ENCODE measurements at regions not wholly inside any gene's neighbourhood (a gene's known extent, or its start where the extent isn't known, plus 50 kb on each side); places are given as distances from the start of the nearest gene placed in this dataset.
"Not testable (repeated sequence)": the region's sequence is repeated elsewhere in the genome, so short reads cannot be mapped to it uniquely, and the experiment has no call there.

GRCh38 chr11:38842991-38843390 lies 2245.0 kb upstream of the RAG2 start:
- no peak for DNase-seq

GRCh38 chr11:38839071-38839470 lies 2241.0 kb upstream of the RAG2 start:
- peak; percentile 30 for DNase-seq

- no peak for DNase-seq
Measured at GRCh38 chr11:38835966-38836365, 2237.9 kb upstream of the RAG2 start.

GRCh38 chr11:38824573-38824972 lies 2226.5 kb upstream of the RAG2 start:
- DNase-seq = no peak

- DNase-seq = not testable (repeated sequence)
Measured at GRCh38 chr11:38821786-38822185, 2223.8 kb upstream of the RAG2 start.

- DNase-seq = no peak
Measured at GRCh38 chr11:38819981-38820380, 2221.9 kb upstream of the RAG2 start.

- no peak for DNase-seq
Measured at GRCh38 chr11:38818720-38819119, 2220.7 kb upstream of the RAG2 start.

- no peak for DNase-seq
Measured at GRCh38 chr11:38814670-38815069, 2216.6 kb upstream of the RAG2 start.

- no peak for DNase-seq
Measured at GRCh38 chr11:38809521-38809920, 2211.5 kb upstream of the RAG2 start.

- peak; percentile 50 for DNase-seq
Measured at GRCh38 chr11:38796281-38796680, 2198.2 kb upstream of the RAG2 start.

- DNase-seq = no peak
Measured at GRCh38 chr11:38795027-38795426, 2197.0 kb upstream of the RAG2 start.

- DNase-seq = peak; percentile 48
Measured at GRCh38 chr11:38791346-38791961, 2193.4 kb upstream of the RAG2 start.

- no peak for DNase-seq
Measured at GRCh38 chr11:38788561-38788960, 2190.5 kb upstream of the RAG2 start.

GRCh38 chr11:38784164-38784563 lies 2186.1 kb upstream of the RAG2 start:
- DNase-seq = no peak

GRCh38 chr11:38766796-38767195 lies 2168.8 kb upstream of the RAG2 start:
- no peak for DNase-seq

- DNase-seq = no peak
Measured at GRCh38 chr11:38759394-38759793, 2161.4 kb upstream of the RAG2 start.

- DNase-seq = no peak
Measured at GRCh38 chr11:38756537-38756936, 2158.5 kb upstream of the RAG2 start.

GRCh38 chr11:38751421-38751820 lies 2153.4 kb upstream of the RAG2 start:
- DNase-seq = no peak

GRCh38 chr11:38746516-38746915 lies 2148.5 kb upstream of the RAG2 start:
- DNase-seq = not testable (repeated sequence)

GRCh38 chr11:38723361-38723760 lies 2125.3 kb upstream of the RAG2 start:
- DNase-seq = no peak

- no peak for DNase-seq
Measured at GRCh38 chr11:38721586-38722315, 2123.7 kb upstream of the RAG2 start.

- DNase-seq = no peak
Measured at GRCh38 chr11:38718659-38719058, 2120.6 kb upstream of the RAG2 start.

- DNase-seq = no peak
Measured at GRCh38 chr11:38718049-38718448, 2120.0 kb upstream of the RAG2 start.

GRCh38 chr11:38711110-38711509 lies 2113.1 kb upstream of the RAG2 start:
- DNase-seq = no peak

- DNase-seq = no peak
Measured at GRCh38 chr11:38710262-38710661, 2112.2 kb upstream of the RAG2 start.
